Islet precursor cell (in vitro differentiated cells): ENCODE measurements at regions not wholly inside any gene's neighbourhood (a gene's known extent, or its start where the extent isn't known, plus 50 kb on each side); places are given as distances from the start of the nearest gene placed in this dataset.
"Not testable (repeated sequence)": the region's sequence is repeated elsewhere in the genome, so short reads cannot be mapped to it uniquely, and the experiment has no call there.

Source experiments
- DNase-seq: peaks from one replicate; pipeline ENCODE4 v3.0.0-alpha.2; 2018

DNA sequence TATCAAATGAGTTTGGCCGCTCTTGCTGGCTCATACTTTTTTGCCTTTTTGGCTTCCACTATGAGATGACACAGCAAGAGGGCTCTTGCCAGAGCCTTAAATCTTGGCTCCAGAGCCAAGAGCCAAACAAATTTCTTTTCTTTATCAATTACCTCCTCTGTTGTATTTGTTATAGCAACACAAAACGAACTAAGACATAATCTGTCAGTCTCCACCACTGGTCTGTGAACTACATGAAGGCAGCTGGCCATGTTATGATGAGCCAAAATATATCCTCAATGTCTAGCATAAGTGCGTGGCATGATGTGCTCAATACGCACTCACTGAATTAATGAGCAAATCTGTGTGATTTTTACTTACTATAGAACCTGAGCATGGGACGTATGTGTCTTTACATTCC is 220.0 kb upstream of the ZNF217 start:
- no peak for DNase-seq

GRCh38 chr20:53811577-53811976 is 217.9 kb upstream of the ZNF217 start:
- no peak for DNase-seq

DNA sequence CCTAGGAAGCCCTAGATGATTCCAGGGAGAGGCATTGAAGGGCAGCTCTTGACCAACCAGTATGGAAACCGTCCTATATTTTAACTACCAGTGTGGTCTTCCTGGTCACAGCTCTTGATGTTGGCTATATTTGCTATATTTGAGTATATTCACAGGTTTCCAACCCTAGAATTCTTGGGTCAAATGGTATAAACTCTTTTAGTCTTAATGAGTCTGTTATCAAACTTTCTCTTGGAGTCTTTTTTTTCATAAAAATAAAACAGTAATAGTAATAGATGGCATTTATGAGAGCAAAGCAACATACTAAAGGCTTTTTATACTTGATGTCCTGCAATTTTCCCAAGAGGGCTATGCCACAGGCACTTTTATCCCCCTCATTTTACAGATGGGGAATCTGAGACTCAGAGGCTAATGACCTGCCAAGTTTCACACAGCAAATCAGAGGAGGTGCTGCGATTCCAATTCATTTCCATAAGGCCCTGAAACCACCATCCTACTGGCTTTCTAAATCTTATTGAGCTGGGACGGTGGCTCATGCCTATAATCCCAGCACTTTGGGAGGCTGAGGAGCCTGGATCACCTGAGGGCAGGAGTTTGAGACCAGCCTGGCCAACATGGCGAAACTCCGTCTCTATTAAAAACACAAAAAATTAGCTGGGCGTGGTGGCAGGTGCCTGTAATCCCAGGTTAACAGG is 217.2 kb upstream of the ZNF217 start:
- DNase-seq: no peak

DNA sequence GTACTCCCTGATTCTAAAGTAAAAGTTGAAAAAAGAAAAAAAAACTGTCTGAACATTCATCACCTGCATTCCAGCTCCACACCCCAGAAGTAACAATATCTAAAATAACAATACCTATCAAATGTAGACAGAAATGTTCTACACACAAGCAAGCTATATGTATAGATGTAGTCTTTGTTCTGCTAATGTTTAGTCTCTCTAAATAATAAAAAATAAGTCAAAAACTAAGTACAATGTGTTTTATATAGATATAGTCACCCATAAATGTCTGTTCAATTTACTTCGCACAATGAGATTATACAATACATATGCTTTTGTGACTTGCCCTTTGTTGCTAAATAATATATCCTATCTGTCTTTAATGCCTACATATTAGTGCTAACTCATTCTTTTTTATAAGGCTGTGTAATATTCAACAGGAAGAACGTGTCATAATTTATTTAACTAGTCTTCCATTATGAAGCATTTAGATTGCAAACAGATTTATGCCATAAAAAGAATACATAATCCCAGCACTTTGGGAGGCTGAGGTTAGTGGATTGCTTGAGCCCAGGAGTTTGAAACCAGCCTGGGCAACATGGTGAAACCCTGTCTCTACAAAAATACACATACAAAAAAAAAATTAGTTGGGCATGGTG is 216.2 kb upstream of the ZNF217 start:
- DNase-seq: no peak

DNA sequence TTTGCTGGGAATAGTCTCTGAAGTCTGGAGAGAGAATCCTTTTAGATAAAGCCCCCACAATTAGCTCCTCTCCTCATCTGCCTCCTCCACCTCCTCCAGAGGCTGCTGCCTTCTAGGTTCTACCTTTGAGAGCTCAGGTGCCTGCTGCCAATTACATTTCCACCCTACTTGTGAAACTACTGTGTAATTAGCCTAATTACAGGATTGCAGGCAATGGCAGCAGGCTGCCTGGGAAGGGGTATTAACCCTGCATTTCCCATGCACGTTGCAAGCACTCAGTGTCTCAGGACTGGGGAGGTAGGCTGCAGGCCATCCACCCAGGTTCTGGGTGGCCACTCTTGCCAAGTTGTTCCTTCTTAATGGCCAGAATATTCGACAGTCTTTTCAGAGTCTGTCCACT is 215.6 kb upstream of the ZNF217 start:
- DNase-seq: peak; percentile 62

DNA sequence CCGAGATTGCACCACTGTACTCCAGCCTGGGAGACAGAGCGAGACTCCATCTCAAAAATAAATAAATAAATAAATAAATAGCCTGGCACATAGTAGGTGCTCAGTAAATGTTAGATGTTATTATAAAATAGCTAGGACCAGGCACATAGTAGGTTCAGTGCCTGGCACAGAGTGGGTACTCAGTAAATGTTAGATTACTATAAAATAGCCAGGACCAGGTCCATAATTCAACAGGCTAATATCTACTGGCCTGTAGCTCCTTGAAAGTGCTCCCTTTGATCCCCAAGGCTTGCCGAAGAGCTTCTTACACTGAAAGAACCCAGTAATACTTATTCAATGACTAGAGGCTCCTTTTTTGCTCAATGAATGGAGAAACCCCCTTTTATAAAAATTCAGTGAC is 215.1 kb upstream of the ZNF217 start:
- DNase-seq: no peak

DNA sequence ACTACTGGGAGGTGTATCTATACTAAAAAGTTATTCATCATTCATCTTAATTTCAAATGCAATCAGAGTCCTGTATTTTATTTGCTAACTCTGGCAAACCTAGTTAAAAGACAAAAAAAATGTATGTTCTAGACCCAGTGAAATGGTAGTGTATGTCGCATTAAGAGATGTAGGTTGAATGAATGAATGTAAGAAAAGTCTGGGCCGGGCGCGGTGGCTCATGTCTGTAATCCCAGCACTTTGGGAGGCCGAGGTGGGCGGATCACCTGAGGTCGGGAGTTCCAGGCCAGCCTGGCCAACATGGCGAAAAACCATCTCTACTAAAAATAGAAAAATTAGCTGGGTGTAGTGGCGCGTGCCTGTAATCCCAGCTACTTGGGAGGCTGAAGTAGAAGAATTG is 214.7 kb upstream of the ZNF217 start:
- not testable (repeated sequence) for DNase-seq

DNA sequence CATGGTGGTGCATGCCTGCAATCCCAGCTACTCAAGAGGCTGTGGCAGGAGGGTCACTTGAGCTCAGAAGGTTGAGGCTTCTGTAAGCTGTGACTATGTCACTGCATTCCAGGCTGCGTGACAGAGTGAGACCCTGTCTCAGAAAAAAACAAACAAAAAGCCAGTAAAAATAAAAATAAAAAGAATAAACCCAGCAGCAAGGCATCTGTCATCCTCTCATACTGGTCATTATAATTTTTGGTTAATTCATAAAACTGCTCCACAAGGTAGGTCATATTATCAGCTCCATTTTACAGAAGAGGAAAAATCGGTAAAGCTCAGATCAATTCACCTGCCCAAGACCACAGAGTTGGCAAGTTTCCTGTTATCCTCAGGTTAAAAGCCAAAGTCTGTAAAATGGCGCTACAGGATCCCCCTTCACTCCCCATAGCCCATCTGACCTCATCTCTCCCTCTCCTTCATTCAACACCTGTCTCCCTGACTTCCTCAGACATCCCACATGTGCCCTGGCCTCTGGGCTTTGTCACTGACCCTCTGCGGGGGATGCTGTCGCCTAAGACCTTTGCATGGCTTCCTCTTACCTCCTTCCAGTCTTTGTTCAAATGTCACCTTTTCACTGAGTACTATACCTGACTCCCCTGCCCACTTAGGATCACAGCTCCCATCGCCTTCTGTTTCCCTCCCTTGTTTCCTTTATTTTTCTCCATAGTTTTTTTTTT is 213.2 kb upstream of the ZNF217 start:
- DNase-seq: no peak

DNA sequence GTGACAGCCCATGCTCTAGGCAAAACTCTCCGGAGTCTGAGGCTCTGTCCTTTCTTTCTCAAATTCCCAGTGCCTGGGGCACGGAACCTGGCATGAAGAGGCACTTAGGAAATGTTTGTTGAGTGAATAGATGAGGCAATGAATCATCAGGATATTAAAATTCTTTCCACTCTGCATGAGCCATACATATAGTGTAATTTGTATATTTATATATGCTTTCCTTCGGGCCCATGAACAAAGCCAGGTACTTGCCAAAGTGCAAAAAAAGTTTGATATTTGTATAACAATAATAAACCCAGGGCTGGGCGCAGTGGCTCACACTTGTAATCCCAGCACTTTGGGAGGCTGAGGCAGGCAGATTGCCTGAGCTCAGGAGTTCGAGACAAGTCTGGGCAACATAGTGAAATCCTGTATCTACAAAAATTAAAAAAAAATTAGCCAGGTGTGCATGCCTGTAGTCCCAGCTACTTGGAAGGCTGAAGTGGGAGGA is 212.3 kb upstream of the ZNF217 start:
- DNase-seq: peak; percentile 59

DNA sequence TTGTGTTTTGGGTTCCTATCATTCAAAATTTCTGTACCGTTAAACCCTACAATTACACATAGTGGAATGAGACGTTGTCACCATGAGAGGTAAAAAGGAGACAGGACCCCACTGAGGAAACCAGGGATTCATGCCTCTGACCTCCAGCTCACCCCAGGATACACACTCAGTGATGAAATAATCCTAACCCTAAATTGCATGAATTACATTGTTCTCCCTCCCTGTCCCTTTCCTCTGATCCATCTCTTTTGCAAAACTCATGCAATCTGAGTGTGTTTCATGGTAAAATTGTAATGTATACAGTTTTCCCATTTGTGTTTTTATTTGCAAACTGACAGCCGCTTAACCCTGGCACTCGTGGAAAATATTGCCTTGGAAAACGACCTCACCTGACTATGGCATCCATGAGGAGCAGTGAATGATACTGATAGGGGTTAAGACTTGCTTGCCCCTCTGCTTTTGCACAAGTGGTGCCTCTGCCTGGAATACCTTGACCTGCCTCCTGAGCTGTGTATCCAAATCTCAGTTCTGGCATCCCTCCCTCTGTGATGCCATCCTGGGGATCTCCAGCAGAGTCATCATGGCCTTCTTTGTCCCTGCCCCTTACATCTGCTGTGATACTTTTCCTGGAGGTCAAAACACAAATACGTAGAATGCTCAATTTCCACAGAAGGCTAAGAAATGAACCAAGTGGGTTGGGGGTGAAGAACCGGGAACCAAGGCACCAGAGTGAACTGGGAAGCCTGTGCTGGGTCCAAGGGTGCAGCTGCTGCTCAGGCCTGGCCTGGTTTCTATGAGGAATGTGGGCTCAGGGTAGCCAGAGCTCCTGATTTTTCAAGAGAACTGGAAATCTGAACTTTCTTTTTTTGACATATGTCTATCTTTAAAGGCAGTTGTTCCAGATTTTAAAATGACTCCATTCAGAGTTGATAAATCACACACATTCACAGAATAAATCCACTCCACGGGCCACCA is 211.6 kb upstream of the ZNF217 start:
- no peak for DNase-seq

DNA sequence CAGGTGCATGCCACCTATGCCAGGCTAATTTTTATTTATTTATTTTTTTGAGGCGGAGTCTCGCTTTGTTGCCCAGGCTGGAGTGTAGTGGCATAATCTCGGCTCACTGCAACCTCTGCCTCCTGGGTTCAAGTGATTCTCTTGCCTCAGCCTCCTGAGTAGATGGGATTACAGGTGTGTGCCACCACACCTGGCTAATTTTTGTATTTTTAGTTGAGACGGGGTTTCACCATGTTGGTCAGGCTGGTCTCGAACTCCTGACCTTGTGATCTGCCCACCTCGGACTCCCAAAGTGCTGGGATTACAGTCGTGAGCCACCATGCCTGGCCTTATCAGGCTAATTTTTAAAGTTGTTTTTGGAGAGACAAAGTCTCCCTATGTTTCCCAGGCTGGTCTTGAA is 210.7 kb upstream of the ZNF217 start:
- DNase-seq: not testable (repeated sequence)

DNA sequence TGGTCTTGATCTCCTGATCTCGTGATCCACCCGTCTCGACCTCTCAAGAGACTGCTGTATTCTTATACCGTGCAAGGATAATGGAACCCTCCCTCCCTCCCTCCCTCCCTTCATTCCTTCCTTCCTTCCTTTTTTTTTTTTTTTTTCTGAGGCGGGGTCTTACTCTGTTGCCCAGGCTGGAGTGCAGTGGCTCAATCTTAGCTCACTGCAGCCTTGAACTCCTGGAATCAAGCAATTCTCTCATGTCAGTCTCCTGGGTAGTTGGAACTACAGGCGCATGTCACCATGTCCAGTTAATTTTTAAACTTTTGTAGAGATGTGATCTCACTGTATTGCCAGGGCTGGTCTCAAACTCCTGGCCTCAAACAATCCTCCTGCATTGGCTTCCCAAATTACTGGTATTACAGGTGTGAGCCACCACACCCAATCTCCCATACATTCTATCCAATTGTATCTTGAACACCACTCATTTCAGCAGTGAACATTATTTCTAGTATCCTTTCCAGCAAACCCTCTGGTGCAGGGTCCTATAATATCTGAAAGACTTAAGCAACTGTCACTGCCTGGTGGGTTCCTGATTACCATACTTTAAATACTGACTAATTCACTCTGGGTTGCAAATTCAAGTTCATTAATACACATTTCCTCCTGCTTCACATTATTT is 210.0 kb upstream of the ZNF217 start:
- no peak for DNase-seq

DNA sequence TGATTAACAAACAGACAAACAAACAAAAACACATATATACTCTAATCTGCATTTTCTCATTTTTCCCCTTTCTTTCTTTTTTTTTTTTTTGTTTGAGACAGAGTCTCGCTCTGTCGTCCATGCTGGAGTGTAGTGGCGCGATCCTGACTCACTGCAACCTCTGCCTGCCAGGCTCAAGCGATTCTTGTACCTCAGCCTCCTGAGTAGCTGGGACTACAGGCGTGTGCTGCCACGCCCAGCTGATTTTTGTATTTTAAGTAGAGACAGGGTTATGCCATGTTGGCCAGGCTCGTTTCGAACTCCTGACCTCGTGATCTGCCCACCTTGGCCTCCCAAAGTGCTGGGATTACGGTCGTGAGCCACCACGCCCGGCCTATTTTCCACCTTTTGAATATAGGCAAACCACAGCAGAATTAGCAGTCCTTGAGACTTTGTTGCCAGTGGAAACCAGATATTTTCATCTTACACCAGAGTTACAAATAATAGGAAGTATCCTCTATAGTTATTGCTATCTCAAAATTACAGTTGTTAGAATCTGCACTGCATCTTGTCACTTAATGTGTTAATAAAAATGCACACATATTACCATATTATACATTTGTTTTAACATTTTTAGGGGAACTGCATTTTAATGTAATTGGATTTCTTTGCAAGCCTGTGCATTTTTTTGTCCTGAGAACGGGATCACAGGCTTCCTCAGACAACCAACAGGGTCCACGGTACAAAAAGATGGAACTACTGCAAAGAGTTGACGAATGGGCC is 208.2 kb upstream of the ZNF217 start:
- DNase-seq: no peak

- peak; percentile 76 for DNase-seq
These were observed 207.4 kb upstream of the ZNF217 start for GRCh38 chr20:53800883-53801604.

GRCh38 chr20:53800418-53800817 is 206.8 kb upstream of the ZNF217 start:
- no peak for DNase-seq

DNA sequence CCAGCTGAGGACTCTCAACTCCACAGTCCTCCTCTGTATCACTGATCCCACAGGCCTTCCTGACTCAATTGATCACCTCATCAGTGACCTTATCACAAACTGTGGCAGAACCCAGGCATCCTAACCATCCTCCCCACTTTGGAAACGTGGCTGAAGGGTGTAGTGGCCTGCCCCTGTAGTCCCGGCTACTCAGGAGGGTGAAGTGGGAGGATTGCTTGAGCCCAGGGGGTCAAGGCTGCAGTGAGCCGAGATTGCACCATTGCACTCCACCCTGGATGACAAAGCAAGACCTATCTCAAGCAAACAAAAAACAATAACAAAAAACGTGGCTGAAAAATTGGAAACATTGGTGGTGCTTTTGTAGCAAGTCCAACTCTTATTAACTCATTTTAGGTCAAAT is 203.4 kb upstream of the ZNF217 start:
- no peak for DNase-seq

DNA sequence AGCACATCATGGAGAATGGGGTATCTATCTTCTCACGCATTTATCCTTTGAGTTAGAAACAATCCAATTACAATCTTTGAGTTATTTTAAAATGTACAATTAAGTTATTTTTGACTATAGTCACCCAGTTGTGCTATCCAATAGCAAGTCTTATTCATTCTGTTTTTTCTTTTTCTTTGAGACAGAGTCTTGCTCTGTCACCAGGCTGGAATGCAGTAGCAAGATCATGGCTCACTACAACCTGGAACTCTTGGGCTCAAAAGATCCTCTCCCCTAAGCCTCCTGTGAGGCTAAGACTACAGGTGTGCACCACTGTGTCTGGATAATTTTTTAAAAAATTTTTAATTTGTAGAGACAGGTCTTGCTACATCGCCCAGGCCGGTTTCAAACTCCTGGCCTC is 201.5 kb upstream of the ZNF217 start:
- no peak for DNase-seq

GRCh38 chr20:53794529-53795115 is 201.0 kb upstream of the ZNF217 start:
- no peak for DNase-seq

GRCh38 chr20:53793783-53794383 is 200.2 kb upstream of the ZNF217 start:
- no peak for DNase-seq
